B cell (primary cell): ENCODE measurements at regions not wholly inside any gene's neighbourhood (a gene's known extent, or its start where the extent isn't known, plus 50 kb on each side); places are given as distances from the start of the nearest gene placed in this dataset.

Experiments used
- ATAC-seq: fragments of 200-7000 bp; cut with Tn5 transposase; one replicate; pipeline ENCODE4 v1.10.0; 2021; ENCODE audit warnings: low read depth, mild to moderate bottlenecking, moderate number of reproducible peaks, moderate library complexity
- CTCF ChIA-PET: fragments of 350-600 bp; sonication (Branson Sonifier 250); formaldehyde crosslinking; loops from one replicate; lab custom pipeline; 2021; ENCODE audit warnings: antibody characterized with exemption, inconsistent platforms; lab: Charles Lee
- POLR2A ChIA-PET: fragments of 350-600 bp; sonication (Branson Sonifier 250); formaldehyde crosslinking; loops from one replicate; lab custom pipeline; 2021; ENCODE audit warnings: antibody characterized with exemption; lab: Charles Lee
- DNase-seq: peaks from one replicate; pipeline ENCODE4 v3.0.0; 2013
- H2AFZ ChIP-seq: 2 replicates; pipeline ENCODE4 v1.6.1; 2012; ENCODE audit warnings: mild to moderate bottlenecking, low read depth, low read length; ENCODE audit not compliant: insufficient read depth, poor library complexity, severe bottlenecking
- H3K27ac ChIP-seq, 2 donors: 1 replicate in 1 of 2; 2 replicates in 1 of 2; pipeline ENCODE4 v1.5.1; 2012 to 2013; ENCODE audit warnings: low read length in 2 of 2, mild to moderate bottlenecking in 2 of 2, moderate library complexity in 1 of 2
- H3K27me3 ChIP-seq, 4 experiments: fragments of 200-600 bp in 1 of 4; sonication (generic) in 1 of 4; replicated peaks in 1 of 4; 1 replicate in 2 of 4; 2 replicates in 2 of 4; pipeline versions ENCODE4 v1.6.1 to v1.7.0; 2013 to 2016; ENCODE audit warnings: low read length in 3 of 4, mild to moderate bottlenecking in 2 of 4, mixed read lengths in 1 of 4, moderate library complexity in 1 of 4; ENCODE audit not compliant: insufficient read depth in 4 of 4, control insufficient read depth in 3 of 4; ENCODE audit errors: control extremely low read depth in 1 of 4
- H3K36me3 ChIP-seq, 2 experiments: replicated peaks in 1 of 2; 1 replicate in 1 of 2; 2 replicates in 1 of 2; pipeline versions ENCODE4 v1.6.1 to v1.7.1; 2013; ENCODE audit warnings: low read length in 1 of 2; ENCODE audit not compliant: insufficient read depth in 2 of 2, control insufficient read depth in 1 of 2; ENCODE audit errors: control extremely low read depth in 1 of 2, extremely low read depth in 1 of 2
- H3K4me1 ChIP-seq, 2 donors: fragments of 200-600 bp in 1 of 2; sonication (generic) in 1 of 2; 1 replicate in 1 of 2; 2 replicates in 1 of 2; pipeline versions ENCODE4 v1.5.1 to v1.6.1; 2013 to 2017; ENCODE audit warnings: low read length in 2 of 2; ENCODE audit not compliant: control insufficient read depth in 2 of 2, insufficient read depth in 2 of 2
- H3K4me2 ChIP-seq: replicated peaks from 2 replicates; pipeline ENCODE3; 2012; ENCODE audit warnings: mild to moderate bottlenecking, low read depth, low read length; ENCODE audit not compliant: poor library complexity, severe bottlenecking
- H3K4me3 ChIP-seq, 5 experiments: fragments of 200-600 bp in 1 of 5; sonication (generic) in 1 of 5; 1 replicate in 3 of 5; 2 replicates in 2 of 5; pipeline versions ENCODE4 v1.5.1 to v1.7.0; 2011 to 2016; ENCODE audit warnings: low read length in 4 of 5, mild to moderate bottlenecking in 4 of 5, low read depth in 2 of 5, control low read depth in 1 of 5, moderate library complexity in 1 of 5; ENCODE audit not compliant: insufficient read depth in 1 of 5; ENCODE audit errors: control extremely low read depth in 1 of 5, extremely low read depth in 1 of 5
- H3K79me2 ChIP-seq: fragments of 200-600 bp; sonication (generic); one replicate; pipeline ENCODE4 v1.6.0; 2016; ENCODE audit warnings: low read length; ENCODE audit not compliant: control insufficient read depth, insufficient read depth
- H3K9ac ChIP-seq: fragments of 200-600 bp; sonication (generic); 2 replicates; pipeline ENCODE4 v1.6.1; 2017; ENCODE audit warnings: mild to moderate bottlenecking, low read length, moderate library complexity
- H3K9me3 ChIP-seq, 3 donors: one replicate each; pipeline versions ENCODE4 v1.6.1 to v1.7.1; 2013; ENCODE audit warnings: low read length in 2 of 3; ENCODE audit not compliant: control insufficient read depth in 2 of 3, insufficient read depth in 1 of 3; ENCODE audit errors: control extremely low read depth in 1 of 3
- H4K20me1 ChIP-seq: 2 replicates; pipeline ENCODE4 v1.6.0; 2012; ENCODE audit warnings: mild to moderate bottlenecking, low read length; ENCODE audit not compliant: insufficient read depth, control insufficient read depth, poor library complexity, severe bottlenecking
- H3K27ac Mint-ChIP-seq: one replicate; pipeline ENCODE4 v1.8.0; 2021; ENCODE audit warnings: mixed read lengths
- H3K27me3 Mint-ChIP-seq: one replicate; pipeline ENCODE4 v1.8.0; 2021; ENCODE audit warnings: mixed read lengths
- H3K4me1 Mint-ChIP-seq: one replicate; pipeline ENCODE4 v1.8.0; 2021; ENCODE audit warnings: mixed read lengths
- H3K4me3 Mint-ChIP-seq: one replicate; pipeline ENCODE4 v1.8.0; 2021; ENCODE audit warnings: mixed read lengths
- H3K9me3 Mint-ChIP-seq: one replicate; pipeline ENCODE4 v1.8.0; 2022; ENCODE audit warnings: mixed read lengths; ENCODE audit not compliant: insufficient read depth
- CTCF ChIP-seq: fragments of 200-600 bp; IDR thresholded peaks from one replicate; pipeline ENCODE4 v1.8.0; 2022; ENCODE audit warnings: antibody characterized with exemption, mild to moderate bottlenecking
- EZH2 ChIP-seq: IDR thresholded peaks from 2 replicates; pipeline ENCODE4 v1.6.1; 2012; ENCODE audit warnings: borderline replicate concordance, low read depth, mild to moderate bottlenecking, moderate library complexity, low read length; ENCODE audit not compliant: insufficient read depth, poor library complexity, severe bottlenecking
- WGBS: methylation state at CpG from one replicate; pipeline ENCODE4 v1.1.5; 2013; ENCODE audit warnings: missing lambda C conversion rate; ENCODE audit not compliant: insufficient coverage; 5-methylcytosine and 5-hydroxymethylcytosine counted together
- intact Hi-C: fragments of 100-400 bp; cut with micrococcal nuclease; formaldehyde crosslinking; loops from one replicate; pipeline ENCODE4 v1.10.0; 2022

- ChIA-PET POLR2A (no interaction called here), CTCF (no interaction called here)
- Histone ChIP-seq H3K27ac (no peak overlapping the region), H3K79me2 (no peaks in the 10 kb centered on the region), H3K4me1 (no peaks in the 10 kb centered on the region), H3K9me3 (no peaks in the 10 kb centered on the region), H3K4me2 (no peak overlapping the region), H3K4me3 (no peak overlapping the region), H2AFZ (no peak overlapping the region), H3K36me3 (no peaks in the 10 kb centered on the region), H4K20me1 (no peaks in the 10 kb centered on the region), H3K9ac (no peak overlapping the region), H3K27me3 (no peaks in the 10 kb centered on the region)
- ATAC-seq (no peak), DNase-seq (no peak)
- no peak overlapping the region for H3K4me3 Mint-ChIP-seq
- H3K9me3 Mint-ChIP-seq = no peaks in the 10 kb centered on the region
- TF ChIP-seq EZH2 (no peak), CTCF (no peak)
- no peaks in the 10 kb centered on the region for H3K27me3 Mint-ChIP-seq
- 92% methylated on average over 11 of the region's 11 CpGs for WGBS
- no peaks in the 10 kb centered on the region for H3K4me1 Mint-ChIP-seq
- no peak overlapping the region for H3K27ac Mint-ChIP-seq
- intact Hi-C loops = no loop called here
These were observed 102.6 kb downstream of the RMI2 start for GRCh38 chr16:11447836-11448235.

GRCh38 chr16:11448796-11449416, 103.6 kb downstream of the RMI2 start:
- TF ChIP-seq CTCF = no peak
- TF ChIP-seq EZH2 = no peak
- intact Hi-C loops = no loop called here
- Histone ChIP-seq H3K4me2 (no peak overlapping the region), H3K9ac (no peak overlapping the region), H3K27ac (no peak overlapping the region), H4K20me1 (no peaks in the 10 kb centered on the region), H3K79me2 (no peaks in the 10 kb centered on the region), H3K36me3 (no peaks in the 10 kb centered on the region), H3K4me3 (no peak overlapping the region), H3K4me1 (no peaks in the 10 kb centered on the region), H3K27me3 (no peaks in the 10 kb centered on the region), H3K9me3 (no peaks in the 10 kb centered on the region), H2AFZ (no peak overlapping the region)
- 95% methylated on average over 7 of the region's 13 CpGs for WGBS
- Mint-ChIP-seq H3K9me3 (no peaks in the 10 kb centered on the region), H3K4me3 (no peak overlapping the region), H3K27ac (no peak overlapping the region), H3K4me1 (no peaks in the 10 kb centered on the region), H3K27me3 (no peaks in the 10 kb centered on the region)
- DNase-seq (no peak), ATAC-seq (no peak)
- ChIA-PET CTCF (interaction anchor here (0.6 kb wide), 1 partner anchor 426 kb away, joined by 3 read pairs; no protein-coding TSS in a partner anchor), POLR2A (no interaction called here)
